Stimulated activated CD8-positive, alpha-beta memory T cell treated with anti-CD3 and anti-CD28 coated beads, Interleukin-4, amount 100 ng/mL, for 1 hour (primary cell): ENCODE measurements at regions not wholly inside any gene's neighbourhood (a gene's known extent, or its start where the extent isn't known, plus 50 kb on each side); places are given as distances from the start of the nearest gene placed in this dataset.

Experiments
- DNase-seq, 2 donors: peaks; one replicate each; pipeline ENCODE4 v3.0.0-alpha.2; 2020; ENCODE audit warnings: low read depth in 2 of 2, low spot score in 1 of 2

GRCh38 chr2:216553482-216554240 lies 55.0 kb downstream of the RPL37A start:
- no peak for DNase-seq

GRCh38 chr2:216554286-216554685 lies 55.6 kb downstream of the RPL37A start:
- peak in 1 of 2 donors; percentile 3 for DNase-seq

- DNase-seq, result no peak
Observed at GRCh38 chr2:216554755-216555154, 56.1 kb downstream of the RPL37A start.

- no peak for DNase-seq
Observed at GRCh38 chr2:216555274-216555673, 56.6 kb downstream of the RPL37A start.

GRCh38 chr2:216556202-216556601 lies 57.6 kb downstream of the RPL37A start:
- no peak for DNase-seq

- DNase-seq, result no peak
Observed at GRCh38 chr2:216557413-216557812, 58.8 kb downstream of the RPL37A start.

GRCh38 chr2:216557820-216558219 lies 59.2 kb downstream of the RPL37A start:
- DNase-seq, result no peak

GRCh38 chr2:216559625-216560156 lies 61.0 kb downstream of the RPL37A start:
- no peak for DNase-seq

- no peak for DNase-seq
Observed at GRCh38 chr2:216560838-216561270, 62.2 kb downstream of the RPL37A start.

GRCh38 chr2:216562696-216563435 lies 64.2 kb downstream of the RPL37A start:
- no peak for DNase-seq

GRCh38 chr2:216563646-216564045 lies 65.0 kb downstream of the RPL37A start:
- no peak for DNase-seq

- DNase-seq, result no peak
Observed at GRCh38 chr2:216564611-216565010, 66.0 kb downstream of the RPL37A start.

- DNase-seq, result no peak
Observed at GRCh38 chr2:216565956-216566355, 67.3 kb upstream of the IGFBP2 start.

GRCh38 chr2:216568576-216568975 lies 64.6 kb upstream of the IGFBP2 start:
- DNase-seq, result no peak

- DNase-seq, result no peak
Observed at GRCh38 chr2:216569765-216570164, 63.5 kb upstream of the IGFBP2 start.

- DNase-seq, result no peak
Observed at GRCh38 chr2:216570357-216570756, 62.9 kb upstream of the IGFBP2 start.

GRCh38 chr2:216571178-216571908 lies 61.9 kb upstream of the IGFBP2 start:
- DNase-seq, result no peak

- DNase-seq, result no peak
Observed at GRCh38 chr2:216571909-216572513, 61.2 kb upstream of the IGFBP2 start.

- DNase-seq, result no peak
Observed at GRCh38 chr2:216572582-216573578, 60.3 kb upstream of the IGFBP2 start.

GRCh38 chr2:216574046-216574445 lies 59.2 kb upstream of the IGFBP2 start:
- DNase-seq, result no peak
